Ascending aorta (tissue), 2 donors: ENCODE measurements at regions not wholly inside any gene's neighbourhood (a gene's known extent, or its start where the extent isn't known, plus 50 kb on each side); places are given as distances from the start of the nearest gene placed in this dataset.

ENCODE experiments used
- DNase-seq, 2 donors: peaks; one replicate each; pipeline ENCODE4 v3.0.0-alpha.2; 2019; ENCODE audit warnings: low spot score in 2 of 2
- H3K27ac ChIP-seq, 2 donors: fragments of 200-600 bp; sonication (generic); one replicate each; pipeline ENCODE4 v1.5.1; 2016 to 2017; ENCODE audit warnings: mild to moderate bottlenecking in 1 of 2
- H3K27me3 ChIP-seq: fragments of 200-600 bp; sonication (generic); one replicate; pipeline ENCODE4 v1.5.1; 2017
- H3K36me3 ChIP-seq, 2 donors: fragments of 200-600 bp; sonication (generic); one replicate each; pipeline ENCODE4 v1.5.1; 2016
- H3K4me1 ChIP-seq, 2 donors: fragments of 200-600 bp; sonication (generic); one replicate each; pipeline ENCODE4 v1.5.1; 2016 to 2017; ENCODE audit warnings: mild to moderate bottlenecking in 1 of 2
- H3K4me3 ChIP-seq, 2 donors: fragments of 200-600 bp; sonication (generic); one replicate each; pipeline ENCODE4 v1.5.1; 2016 to 2017; ENCODE audit warnings: mild to moderate bottlenecking in 1 of 2
- H3K9me3 ChIP-seq, 2 donors: fragments of 200-600 bp; sonication (generic); one replicate each; pipeline ENCODE4 v1.5.1; 2016
- CTCF ChIP-seq, 3 experiments: fragments of 200-600 bp in 2 of 3; fragments of 450-650 bp in 1 of 3; sonication (generic) in 2 of 3; IDR thresholded peaks; one replicate each; pipeline ENCODE4 v1.5.1; 2016 to 2019; ENCODE audit warnings: antibody characterized with exemption in 3 of 3, mild to moderate bottlenecking in 1 of 3, moderate library complexity in 1 of 3
- intact Hi-C: fragments of 100-400 bp; cut with DNase I; formaldehyde crosslinking; loops from one replicate; pipeline ENCODE4 v1.15.1; 2023

- no peak for DNase-seq
- no peak for TF ChIP-seq CTCF (IDR thresholded peaks at IDR 0.05)
Observed at GRCh38 chr6:105755885-105756284, 330.3 kb upstream of the PRDM1 start.

GRCh38 chr6:105753620-105754211 lies 332.4 kb upstream of the PRDM1 start:
- H3K27me3 ChIP-seq: no peaks in the 10 kb centered on the region
- no peak overlapping the region for H3K4me3 ChIP-seq
- no peak for TF ChIP-seq CTCF (IDR thresholded peaks at IDR 0.05)
- H3K4me1 ChIP-seq: no peaks in the 10 kb centered on the region
- no peak for DNase-seq
- no peak overlapping the region for H3K27ac ChIP-seq
- intact Hi-C loops: no loop called here
- H3K9me3 ChIP-seq: no peaks in the 10 kb centered on the region
- no peaks in the 10 kb centered on the region for H3K36me3 ChIP-seq

More at GRCh38 chr6:105755885-105756284, 330.3 kb upstream of the PRDM1 start:
- H3K27me3 ChIP-seq: no peaks in the 10 kb centered on the region
- H3K4me1 ChIP-seq: no peaks in the 10 kb centered on the region
- intact Hi-C loops: no loop called here
- no peak overlapping the region for H3K4me3 ChIP-seq
- no peaks in the 10 kb centered on the region for H3K36me3 ChIP-seq
- H3K9me3 ChIP-seq: no peaks in the 10 kb centered on the region
- no peak overlapping the region for H3K27ac ChIP-seq

- Histone ChIP-seq H3K27ac (no peak overlapping the region), H3K27me3 (no peaks in the 10 kb centered on the region), H3K36me3 (no peaks in the 10 kb centered on the region), H3K4me1 (no peaks in the 10 kb centered on the region), H3K9me3 (no peaks in the 10 kb centered on the region), H3K4me3 (no peak overlapping the region)
- TF ChIP-seq CTCF (IDR thresholded peaks at IDR 0.05): no peak
- intact Hi-C loops: no loop called here
- no peak for DNase-seq
Observed at GRCh38 chr6:105753207-105753606, 332.9 kb upstream of the PRDM1 start.

GRCh38 chr6:105750089-105750488 lies 336.0 kb upstream of the PRDM1 start:
- Histone ChIP-seq H3K4me1 (no peaks in the 10 kb centered on the region), H3K36me3 (no peaks in the 10 kb centered on the region), H3K4me3 (no peak overlapping the region), H3K9me3 (no peaks in the 10 kb centered on the region), H3K27ac (no peak overlapping the region), H3K27me3 (no peaks in the 10 kb centered on the region)
- no peak for DNase-seq
- intact Hi-C loops: no loop called here
- no peak for TF ChIP-seq CTCF (IDR thresholded peaks at IDR 0.05)

- Histone ChIP-seq H3K27me3 (no peaks in the 10 kb centered on the region), H3K36me3 (no peaks in the 10 kb centered on the region), H3K4me3 (no peak overlapping the region), H3K9me3 (no peaks in the 10 kb centered on the region), H3K27ac (no peak overlapping the region), H3K4me1 (no peaks in the 10 kb centered on the region)
- intact Hi-C loops: no loop called here
- no peak for DNase-seq
- TF ChIP-seq CTCF (IDR thresholded peaks at IDR 0.05): no peak
Observed at GRCh38 chr6:105748737-105749161, 337.4 kb upstream of the PRDM1 start.
